Mesodermal cell (in vitro differentiated cells): ENCODE measurements at regions not wholly inside any gene's neighbourhood (a gene's known extent, or its start where the extent isn't known, plus 50 kb on each side); places are given as distances from the start of the nearest gene placed in this dataset.

ENCODE experiments used
- H3K27ac ChIP-seq: 2 replicates; pipeline ENCODE4 v1.7.0; 2013; ENCODE audit warnings: mild to moderate bottlenecking, low read depth, low read length, moderate library complexity; ENCODE audit not compliant: severe bottlenecking
- H3K36me3 ChIP-seq: 2 replicates; pipeline ENCODE4 v1.7.1; 2013; ENCODE audit warnings: mild to moderate bottlenecking, low read length, moderate library complexity; ENCODE audit not compliant: control insufficient read depth, insufficient read depth
- H3K4me1 ChIP-seq: one replicate; pipeline ENCODE4 v1.7.1; 2013; ENCODE audit warnings: mild to moderate bottlenecking, low read length; ENCODE audit not compliant: insufficient read depth, control insufficient read depth, poor library complexity, severe bottlenecking
- H3K4me3 ChIP-seq: 2 replicates; pipeline ENCODE4 v1.7.0; 2013; ENCODE audit warnings: low read length, control low read depth, mild to moderate bottlenecking; ENCODE audit not compliant: insufficient read depth, poor library complexity, severe bottlenecking; ENCODE audit errors: extremely low read depth
- H3K9me3 ChIP-seq: 2 replicates; pipeline ENCODE4 v1.7.1; 2013; ENCODE audit warnings: mild to moderate bottlenecking, low read length, moderate library complexity; ENCODE audit not compliant: control insufficient read depth
- whole genome bisulfite sequencing, 2 experiments: methylation state at CpG; one replicate each; pipeline ENCODE4 v1.1.5; 2013; ENCODE audit warnings: missing lambda C conversion rate in 2 of 2; ENCODE audit not compliant: insufficient coverage in 2 of 2; 5-methylcytosine and 5-hydroxymethylcytosine counted together

DNA sequence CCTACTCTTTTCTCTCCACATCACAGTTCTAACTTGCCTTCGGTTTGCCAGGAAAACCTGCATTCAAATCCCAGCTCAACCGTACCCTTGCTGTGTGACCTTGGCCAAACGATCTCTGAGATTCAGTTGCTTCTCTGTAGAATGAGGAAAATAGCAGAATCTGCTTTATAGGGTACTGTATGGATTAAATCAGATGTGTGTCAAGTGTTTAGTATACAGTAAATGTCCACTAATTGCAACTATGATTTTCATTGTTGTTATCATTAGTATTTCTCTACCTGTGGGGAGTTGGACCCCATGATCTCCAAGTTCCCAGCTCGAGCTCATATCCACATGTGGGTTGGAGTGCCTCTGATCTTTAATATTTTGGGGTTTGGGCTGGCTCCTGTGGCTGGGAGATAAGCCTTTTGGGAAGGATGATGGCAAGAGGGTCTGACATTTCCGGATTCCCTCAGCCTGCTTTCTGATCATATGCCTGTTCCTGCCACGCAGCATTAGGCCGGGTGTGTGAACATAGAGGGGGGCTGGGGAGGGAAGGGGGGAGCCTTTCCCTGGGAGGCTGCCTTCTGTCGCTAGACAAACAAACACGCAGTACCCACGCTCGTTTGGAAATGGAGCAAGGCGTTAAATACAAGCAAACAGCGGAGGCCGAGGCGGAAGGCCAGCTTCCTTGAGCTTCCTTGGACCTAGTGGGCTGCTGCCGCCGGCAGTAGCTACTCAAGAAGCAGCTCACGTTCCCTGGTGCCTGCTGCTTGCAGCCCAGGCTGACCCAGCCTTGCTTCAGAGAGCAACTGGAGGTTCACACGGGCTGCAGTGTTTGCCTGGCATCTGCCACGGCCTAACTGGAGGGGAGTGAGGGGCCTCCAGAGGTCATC lies 213.5 kb upstream of the LHX5 start:
- Histone ChIP-seq H3K36me3 (no peaks in the 10 kb centered on the region), H3K9me3 (no peaks in the 10 kb centered on the region), H3K27ac (no peak overlapping the region), H3K4me3 (no peak overlapping the region), H3K4me1 (no peaks in the 10 kb centered on the region)
- WGBS, 2 experiments: 88 to 89% methylated on average over 14 to 19 of the region's 20 CpGs

DNA sequence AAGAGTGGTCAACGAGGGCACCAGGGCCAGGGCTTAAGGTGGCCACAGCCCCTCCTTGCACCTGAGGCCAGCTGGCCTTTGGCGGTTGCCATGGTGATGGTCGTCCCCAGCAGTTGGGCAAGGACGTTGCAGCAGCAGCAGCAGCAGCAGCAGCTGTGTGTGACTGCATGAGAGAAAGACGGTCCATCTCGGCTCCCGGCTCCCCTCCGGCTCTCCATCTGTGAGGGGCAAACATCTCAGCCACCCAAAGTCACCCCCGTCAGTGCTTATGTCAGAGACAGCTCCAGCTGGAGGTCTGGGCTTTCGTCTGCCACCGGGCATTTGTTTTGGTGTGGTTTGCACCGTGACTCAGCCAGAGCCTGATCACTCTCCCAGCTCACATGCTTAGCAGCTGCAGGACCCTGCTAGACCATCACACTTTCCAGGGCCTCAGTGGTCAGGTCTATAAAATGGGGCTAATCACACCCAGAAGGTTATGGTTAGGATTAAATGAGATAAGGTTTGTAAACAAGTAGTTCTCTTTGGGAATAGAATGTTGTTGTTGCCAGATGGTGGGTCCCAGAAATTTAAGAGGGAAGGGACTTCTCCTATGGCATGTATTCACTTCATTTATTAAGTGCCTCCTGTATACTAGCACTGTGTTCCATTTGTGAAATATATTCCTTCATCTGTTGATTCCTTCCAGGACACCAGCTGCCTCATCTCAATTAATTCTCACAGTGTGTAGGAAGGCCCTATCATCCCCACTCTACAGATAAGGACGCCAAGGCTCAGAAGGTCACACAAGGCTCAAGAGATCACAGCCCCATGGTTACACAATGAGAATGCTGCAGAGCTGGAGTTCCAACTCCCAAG lies 212.6 kb upstream of the LHX5 start:
- no peaks in the 10 kb centered on the region for H3K36me3 ChIP-seq
- WGBS, 2 experiments: 75 to 78% methylated on average over 10 to 12 of the region's 13 CpGs
- H3K27ac ChIP-seq: no peak overlapping the region
- H3K4me1 ChIP-seq: no peaks in the 10 kb centered on the region
- no peaks in the 10 kb centered on the region for H3K9me3 ChIP-seq
- H3K4me3 ChIP-seq: no peak overlapping the region

DNA sequence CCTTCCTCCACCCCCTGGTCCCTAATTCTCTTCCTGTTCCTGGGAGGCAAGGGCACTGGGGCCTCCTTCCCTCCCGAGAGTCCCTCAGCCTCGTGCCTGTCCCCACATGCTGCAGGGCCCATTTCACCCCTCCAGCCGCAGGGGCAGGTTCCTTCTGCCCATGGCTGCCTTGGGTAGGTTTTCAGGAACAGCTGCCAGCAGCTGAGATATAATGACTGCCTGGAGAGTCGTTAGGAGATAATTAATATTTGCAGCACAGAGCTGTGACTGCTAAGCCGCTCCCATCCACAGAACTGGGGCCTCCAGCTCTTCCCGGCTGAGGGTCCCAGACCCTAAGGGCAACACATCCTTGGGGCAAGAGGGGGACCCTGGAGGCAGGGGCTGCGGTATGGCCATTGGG lies 211.9 kb upstream of the LHX5 start:
- Histone ChIP-seq H3K4me3 (no peak overlapping the region), H3K36me3 (no peaks in the 10 kb centered on the region), H3K27ac (no peak overlapping the region), H3K9me3 (no peaks in the 10 kb centered on the region), H3K4me1 (no peaks in the 10 kb centered on the region)
- WGBS, 2 experiments: 74 to 77% methylated on average over 5 to 7 of the region's 7 CpGs

DNA sequence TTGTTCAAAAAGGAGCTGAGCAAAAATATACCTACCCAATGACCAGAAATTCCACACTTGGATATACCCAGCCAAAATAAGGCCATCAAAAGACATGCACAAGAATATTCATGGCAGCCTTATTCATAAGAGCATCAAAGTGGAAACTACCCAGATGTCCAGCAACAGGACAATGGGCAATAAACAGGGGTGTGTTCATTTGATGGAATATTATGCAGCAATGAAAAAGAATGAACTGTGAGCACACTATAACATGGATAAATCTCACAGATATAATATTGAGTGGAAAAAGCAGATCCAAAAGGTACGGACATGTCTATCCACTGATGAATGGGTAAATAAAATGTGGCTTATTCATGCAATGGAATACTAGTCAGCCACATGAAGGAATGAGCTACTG lies 209.2 kb upstream of the LHX5 start:
- no peaks in the 10 kb centered on the region for H3K4me1 ChIP-seq
- H3K9me3 ChIP-seq: no peaks in the 10 kb centered on the region
- no peaks in the 10 kb centered on the region for H3K36me3 ChIP-seq
- H3K27ac ChIP-seq: no peak overlapping the region
- no peak overlapping the region for H3K4me3 ChIP-seq
- WGBS, 2 experiments: 88% methylated on average over 1 of the region's 1 CpG; no CpG with 5 or more reads in 1 of the 2 experiments

DNA sequence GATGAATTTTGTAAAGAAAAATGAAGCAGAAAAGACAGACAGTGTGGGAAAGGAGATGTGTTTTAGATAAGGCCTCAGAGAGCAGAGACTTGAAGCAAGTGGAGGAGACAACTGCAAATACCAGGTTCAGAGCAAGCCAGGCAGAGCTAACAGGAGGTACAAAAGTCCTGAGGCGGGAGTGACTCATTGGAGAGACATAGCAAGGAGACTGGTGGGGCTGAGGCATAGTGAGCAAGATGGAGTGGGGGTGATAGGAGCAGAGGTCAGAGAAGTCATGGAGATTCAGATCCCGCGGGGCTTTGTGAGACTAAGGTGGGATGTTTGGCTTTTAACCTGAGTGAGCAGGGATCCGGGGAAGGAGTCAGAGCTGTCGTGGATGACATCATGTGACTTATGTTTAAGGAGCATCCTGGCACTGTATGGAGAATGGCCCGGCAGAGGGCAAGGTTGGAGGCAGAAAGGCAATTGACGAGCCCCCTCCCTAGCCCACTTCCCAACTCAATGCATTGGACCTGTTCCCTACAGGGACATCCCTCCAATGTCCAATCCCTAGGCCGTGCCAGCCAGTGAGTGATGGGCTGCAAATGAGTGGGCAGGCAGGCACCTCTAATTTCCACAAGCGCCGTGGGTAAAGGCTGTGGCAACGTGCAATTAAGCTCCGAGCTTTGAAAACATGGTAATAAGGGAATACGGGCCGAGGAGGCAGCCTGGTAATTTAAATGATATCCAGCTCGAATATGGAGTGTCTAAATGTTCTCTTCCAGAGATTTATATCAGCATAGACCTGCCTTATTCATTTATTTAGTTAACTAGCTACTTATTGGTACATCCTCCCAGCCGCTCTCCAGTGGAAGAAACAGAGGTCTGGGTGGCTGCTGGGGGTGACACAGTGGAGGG lies 206.8 kb upstream of the LHX5 start:
- no peaks in the 10 kb centered on the region for H3K36me3 ChIP-seq
- 83 to 89% methylated on average over 12 to 16 of the region's 16 CpGs for WGBS, 2 experiments
- H3K4me1 ChIP-seq: no peaks in the 10 kb centered on the region
- no peak overlapping the region for H3K27ac ChIP-seq
- no peaks in the 10 kb centered on the region for H3K9me3 ChIP-seq
- H3K4me3 ChIP-seq: no peak overlapping the region

DNA sequence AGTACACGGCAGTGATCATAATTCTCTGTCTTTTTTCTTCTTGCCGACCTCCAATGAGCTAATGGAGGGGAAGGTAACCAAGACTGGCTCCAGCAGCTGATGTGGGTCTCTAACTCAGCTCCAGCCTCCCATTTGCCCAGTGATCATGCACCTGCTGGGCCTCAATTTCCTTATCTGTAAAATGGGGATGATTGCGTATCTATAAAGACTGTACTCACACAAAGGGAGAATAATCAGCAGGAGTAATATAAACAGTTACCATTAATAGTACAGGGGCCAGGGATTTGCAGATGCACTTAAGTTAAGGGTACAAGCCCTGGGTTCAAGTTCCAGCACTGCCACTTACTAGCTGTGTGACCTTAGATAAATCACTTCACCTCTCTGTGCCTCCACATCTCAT lies 204.9 kb upstream of the LHX5 start:
- WGBS, 2 experiments: 78 to 100% methylated on average over 1 of the region's 3 CpGs

DNA sequence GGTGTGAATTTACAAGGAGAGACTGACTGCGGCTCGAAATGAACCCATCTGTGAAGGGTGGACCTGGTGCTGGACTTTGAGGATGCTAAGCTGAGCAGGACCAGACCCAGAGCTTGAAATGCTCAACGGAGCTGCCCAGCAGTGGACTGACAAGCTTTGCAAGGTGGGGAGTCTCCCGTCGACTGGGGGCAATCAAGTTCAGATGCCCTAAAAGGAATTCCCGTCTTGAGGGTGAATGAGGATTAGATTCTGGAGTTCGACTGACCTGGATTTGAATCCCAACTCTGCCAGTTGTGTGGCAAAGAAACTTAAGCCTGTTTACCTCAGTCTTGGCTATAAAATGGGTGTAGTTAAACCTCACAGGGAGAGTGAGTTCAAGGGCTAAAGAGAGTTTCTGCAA lies 204.4 kb upstream of the LHX5 start:
- H3K36me3 ChIP-seq: no peaks in the 10 kb centered on the region
- H3K4me1 ChIP-seq: no peaks in the 10 kb centered on the region
- no peak overlapping the region for H3K4me3 ChIP-seq
- H3K9me3 ChIP-seq: no peaks in the 10 kb centered on the region
- WGBS, 2 experiments: 90% methylated on average over 7 of the region's 7 CpGs
- no peak overlapping the region for H3K27ac ChIP-seq

More for the DNA sequence above, 204.9 kb upstream of the LHX5 start:
- Histone ChIP-seq H3K4me1 (no peaks in the 10 kb centered on the region), H3K4me3 (no peak overlapping the region), H3K9me3 (no peaks in the 10 kb centered on the region), H3K27ac (no peak overlapping the region), H3K36me3 (no peaks in the 10 kb centered on the region)

DNA sequence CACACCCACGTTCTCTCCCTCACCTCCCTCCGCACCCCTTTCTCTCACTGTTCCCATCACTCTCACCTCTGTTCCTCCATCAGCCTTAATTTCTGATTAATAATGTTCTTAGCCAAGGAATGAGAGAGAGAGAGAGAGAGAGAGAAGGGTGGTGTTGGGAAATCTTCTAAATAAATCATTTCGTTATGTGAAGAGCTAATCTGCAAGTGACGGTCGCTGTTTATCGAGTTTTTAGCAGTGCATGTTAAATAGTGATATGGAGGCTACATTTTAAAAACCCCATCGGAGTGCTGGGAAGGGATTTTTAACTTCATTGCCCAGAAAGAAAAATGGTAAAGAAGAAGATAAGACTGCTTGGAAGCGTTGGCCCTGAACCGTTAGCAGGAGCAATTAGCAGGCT lies 203.3 kb upstream of the LHX5 start:
- Histone ChIP-seq H3K4me3 (no peak overlapping the region), H3K36me3 (no peaks in the 10 kb centered on the region), H3K27ac (no peak overlapping the region), H3K4me1 (no peaks in the 10 kb centered on the region), H3K9me3 (no peaks in the 10 kb centered on the region)
- WGBS, 2 experiments: 81 to 83% methylated on average over 7 to 9 of the region's 9 CpGs

DNA sequence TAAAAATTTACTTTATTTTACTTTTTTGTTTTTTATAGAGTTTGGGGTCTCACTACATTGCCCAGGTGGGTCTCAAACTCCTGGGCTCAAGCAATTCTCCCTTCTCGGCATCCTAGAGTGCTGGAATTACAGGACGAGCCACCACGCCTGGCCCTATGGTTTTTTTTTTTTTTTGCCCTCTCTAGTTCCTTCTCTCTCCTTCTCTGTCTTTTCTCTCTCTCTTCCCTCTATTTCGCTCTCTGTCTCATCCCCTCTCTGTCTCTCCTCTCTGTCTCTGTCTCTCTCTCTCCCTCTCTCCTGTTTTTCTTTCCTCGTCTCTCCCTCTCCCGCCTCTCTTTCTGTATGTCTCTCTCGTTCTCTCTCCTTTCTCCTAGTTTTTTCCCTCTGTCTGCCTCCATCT lies 202.6 kb upstream of the LHX5 start:
- Histone ChIP-seq H3K36me3 (no peaks in the 10 kb centered on the region), H3K4me1 (no peaks in the 10 kb centered on the region), H3K9me3 (no peaks in the 10 kb centered on the region), H3K4me3 (no peak overlapping the region), H3K27ac (no peak overlapping the region)
- 81 to 94% methylated on average over 7 of the region's 7 CpGs for WGBS, 2 experiments

DNA sequence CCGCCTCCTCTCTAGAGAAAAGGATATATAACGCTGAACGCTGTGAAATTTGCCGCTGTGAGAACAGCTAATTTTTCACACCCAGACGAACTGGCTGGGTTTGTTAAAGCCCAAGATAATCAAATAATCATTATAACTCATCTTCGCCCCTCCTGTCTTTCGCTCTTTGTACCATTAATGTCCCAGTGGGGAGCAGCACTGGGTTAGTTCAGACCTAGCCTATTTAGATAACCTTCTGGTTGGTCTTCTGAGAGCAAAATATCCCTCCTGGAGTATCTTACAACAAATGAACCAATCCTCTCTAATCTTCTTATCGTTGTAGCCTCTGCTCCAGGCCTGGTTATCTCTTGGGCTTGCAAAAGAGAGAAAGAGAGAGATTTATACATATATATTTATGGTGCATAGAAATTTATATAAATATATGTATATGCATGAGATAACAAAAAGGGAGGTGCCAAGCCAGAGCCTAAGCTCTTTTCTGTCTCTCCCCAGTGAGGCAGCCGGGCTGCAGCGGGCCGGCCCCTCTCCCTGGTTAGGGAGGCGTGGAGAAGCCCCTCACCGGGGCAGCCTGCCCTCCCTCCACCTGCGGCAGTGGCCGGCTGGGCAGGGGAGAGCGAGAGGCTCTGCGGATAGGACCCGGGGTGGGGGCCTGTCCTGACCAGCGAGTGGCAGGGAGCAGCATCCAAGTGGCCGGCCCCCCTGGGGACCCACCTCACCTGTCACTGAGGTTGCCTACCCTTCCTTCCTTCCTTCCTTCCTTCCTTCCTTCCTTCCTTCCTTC lies 202.0 kb upstream of the LHX5 start:
- Histone ChIP-seq H3K4me3 (no peak overlapping the region), H3K9me3 (no peaks in the 10 kb centered on the region), H3K4me1 (no peaks in the 10 kb centered on the region), H3K36me3 (no peaks in the 10 kb centered on the region), H3K27ac (no peak overlapping the region)
- WGBS, 2 experiments: 82 to 84% methylated on average over 15 to 16 of the region's 20 CpGs
